ENCODE measurements at regions not wholly inside any gene's neighbourhood (a gene's known extent, or its start where the extent isn't known, plus 50 kb on each side); places are given as distances from the start of the nearest gene placed in this dataset.

- TF ChIP-seq CTCF (IDR thresholded peaks at IDR 0.05; ENCODE audit: low read depth, low read length, missing input control) (no peak), TAF1 (conservative IDR thresholded peaks at IDR 0.05) (no peak), SP1 (IDR thresholded peaks at IDR 0.05) (no peak), ZBTB33 (IDR thresholded peaks at IDR 0.05) (no peak), ATF3 (IDR thresholded peaks at IDR 0.05) (no peak), MAX (IDR thresholded peaks at IDR 0.05) (no peak), RAD21 (IDR thresholded peaks at IDR 0.05) (no peak), YY1 (IDR thresholded peaks at IDR 0.05) (no peak)
These were observed 756.7 kb downstream of the GATA3 start for GRCh38 chr10:8811201-8811600.
